Suppressor macrophage treated with lipopolysaccharide for 1 hour (primary cell): ENCODE measurements at regions not wholly inside any gene's neighbourhood (a gene's known extent, or its start where the extent isn't known, plus 50 kb on each side); places are given as distances from the start of the nearest gene placed in this dataset.
"Not testable (repeated sequence)": the region's sequence is repeated elsewhere in the genome, so short reads cannot be mapped to it uniquely, and the experiment has no call there.

Experiments
- DNase-seq, 3 donors: peaks; one replicate each; pipeline ENCODE4 v3.0.0-alpha.2; 2020 to 2022

GRCh38 chr2:5592916-5593315 lies 99.3 kb upstream of the SOX11 start:
- no peak for DNase-seq

- DNase-seq: no peak
These were observed 97.9 kb upstream of the SOX11 start for GRCh38 chr2:5594249-5594695.

- no peak for DNase-seq
These were observed 95.3 kb upstream of the SOX11 start for GRCh38 chr2:5596868-5597267.

GRCh38 chr2:5598156-5598555 lies 94.0 kb upstream of the SOX11 start:
- DNase-seq: no peak

GRCh38 chr2:5609201-5609600 lies 83.0 kb upstream of the SOX11 start:
- no peak for DNase-seq

GRCh38 chr2:5612666-5613065 lies 79.5 kb upstream of the SOX11 start:
- DNase-seq: no peak

GRCh38 chr2:5616019-5616418 lies 76.2 kb upstream of the SOX11 start:
- DNase-seq: no peak

GRCh38 chr2:5617358-5617757 lies 74.8 kb upstream of the SOX11 start:
- no peak for DNase-seq

GRCh38 chr2:5617796-5618195 lies 74.4 kb upstream of the SOX11 start:
- no peak for DNase-seq

GRCh38 chr2:5618271-5618670 lies 73.9 kb upstream of the SOX11 start:
- no peak for DNase-seq

GRCh38 chr2:5625556-5626065 lies 66.6 kb upstream of the SOX11 start:
- not testable (repeated sequence) for DNase-seq

GRCh38 chr2:5628484-5628883 lies 63.7 kb upstream of the SOX11 start:
- DNase-seq: not testable (repeated sequence)

GRCh38 chr2:5629510-5629909 lies 62.7 kb upstream of the SOX11 start:
- not testable (repeated sequence) for DNase-seq

GRCh38 chr2:5637051-5637450 lies 55.1 kb upstream of the SOX11 start:
- DNase-seq: not testable (repeated sequence)
